ENCODE measurements at regions not wholly inside any gene's neighbourhood (a gene's known extent, or its start where the extent isn't known, plus 50 kb on each side); places are given as distances from the start of the nearest gene placed in this dataset.

DNA sequence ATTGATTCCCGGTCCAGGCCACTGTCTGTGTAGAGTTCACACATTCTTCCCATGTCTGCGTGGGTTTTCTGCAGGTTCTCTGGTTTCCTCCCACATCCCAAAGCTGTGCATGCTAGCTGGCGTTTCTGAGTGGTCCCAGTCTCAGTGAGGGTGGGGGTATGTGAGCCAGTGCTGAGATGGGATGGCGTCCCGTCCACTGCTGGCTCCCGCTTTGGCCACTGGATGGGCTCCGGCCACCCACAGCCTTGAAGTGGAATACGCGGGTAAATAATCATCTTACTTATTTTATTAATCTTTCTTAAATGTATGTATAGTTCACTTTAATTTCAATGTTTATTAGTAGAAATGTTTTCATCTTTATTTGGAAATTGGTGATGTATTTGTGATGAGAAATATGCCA is 343.5 kb upstream of the MANEA start:
- H3K9me3 ChIP-seq (replicated peaks; ENCODE audit: control insufficient read depth, insufficient read depth, low read length), result no peaks in the 10 kb centered on the region
- ChIA-PET CTCF (no interaction called here), SMC1A (ENCODE audit: uncharacterized antibody, unreplicated experiment) (no interaction called here), POLR2A (no interaction called here), RAD21 (ENCODE audit: unreplicated experiment) (no interaction called here)
- in situ Hi-C loops (cut with MboI) (no loop called here), intact Hi-C loops (cut with micrococcal nuclease; ENCODE audit: unreplicated experiment) (no loop called here)
- BruUV-seq (replicated peaks), result no TSS peak
- no peaks in the 10 kb centered on the region for H3K36me3 ChIP-seq (ENCODE audit: control insufficient read depth in 2 of 2, insufficient read depth in 2 of 2, low read length in 1 of 2)
- H3K9ac ChIP-seq (ENCODE audit: control insufficient read depth, insufficient read depth, low read length), result no peak overlapping the region
- no peaks in the 10 kb centered on the region for H3K4me1 ChIP-seq (ENCODE audit: control insufficient read depth, insufficient read depth, low read length)
- no peaks in the 10 kb centered on the region for H3K27me3 ChIP-seq (replicated peaks in 1 of 2; ENCODE audit: control insufficient read depth in 2 of 2, insufficient read depth in 2 of 2, low read length in 1 of 2)
- H2AFZ ChIP-seq (ENCODE audit: control insufficient read depth, low read depth, low read length), result no peak overlapping the region
- no peak for FAIRE-seq
- H4K20me1 ChIP-seq (ENCODE audit: control insufficient read depth, insufficient read depth), result no peaks in the 10 kb centered on the region
- ATAC-seq, result no peak
- H3K4me3 ChIP-seq, result no peak overlapping the region
- H3K27ac ChIP-seq (ENCODE audit: control insufficient read depth, insufficient read depth), result no peak overlapping the region
- no peaks in the 10 kb centered on the region for H3K79me2 ChIP-seq (ENCODE audit: control insufficient read depth, insufficient read depth, low read length)
- DNase-seq (ENCODE audit: low read depth, low spot score), result no peak
- no peak overlapping the region for H3K4me2 ChIP-seq (ENCODE audit: control insufficient read depth, insufficient read depth)
- WGBS (ENCODE audit: insufficient coverage, insufficient replicate concordance, low lambda C conversion rate, missing lambda C conversion rate), result 50% methylated on average over 9 of the region's 9 CpGs
- no peak for TF ChIP-seq EED (IDR thresholded peaks at IDR 0.05; ENCODE audit: low read depth)
- TF ChIP-seq, protein P1, sequence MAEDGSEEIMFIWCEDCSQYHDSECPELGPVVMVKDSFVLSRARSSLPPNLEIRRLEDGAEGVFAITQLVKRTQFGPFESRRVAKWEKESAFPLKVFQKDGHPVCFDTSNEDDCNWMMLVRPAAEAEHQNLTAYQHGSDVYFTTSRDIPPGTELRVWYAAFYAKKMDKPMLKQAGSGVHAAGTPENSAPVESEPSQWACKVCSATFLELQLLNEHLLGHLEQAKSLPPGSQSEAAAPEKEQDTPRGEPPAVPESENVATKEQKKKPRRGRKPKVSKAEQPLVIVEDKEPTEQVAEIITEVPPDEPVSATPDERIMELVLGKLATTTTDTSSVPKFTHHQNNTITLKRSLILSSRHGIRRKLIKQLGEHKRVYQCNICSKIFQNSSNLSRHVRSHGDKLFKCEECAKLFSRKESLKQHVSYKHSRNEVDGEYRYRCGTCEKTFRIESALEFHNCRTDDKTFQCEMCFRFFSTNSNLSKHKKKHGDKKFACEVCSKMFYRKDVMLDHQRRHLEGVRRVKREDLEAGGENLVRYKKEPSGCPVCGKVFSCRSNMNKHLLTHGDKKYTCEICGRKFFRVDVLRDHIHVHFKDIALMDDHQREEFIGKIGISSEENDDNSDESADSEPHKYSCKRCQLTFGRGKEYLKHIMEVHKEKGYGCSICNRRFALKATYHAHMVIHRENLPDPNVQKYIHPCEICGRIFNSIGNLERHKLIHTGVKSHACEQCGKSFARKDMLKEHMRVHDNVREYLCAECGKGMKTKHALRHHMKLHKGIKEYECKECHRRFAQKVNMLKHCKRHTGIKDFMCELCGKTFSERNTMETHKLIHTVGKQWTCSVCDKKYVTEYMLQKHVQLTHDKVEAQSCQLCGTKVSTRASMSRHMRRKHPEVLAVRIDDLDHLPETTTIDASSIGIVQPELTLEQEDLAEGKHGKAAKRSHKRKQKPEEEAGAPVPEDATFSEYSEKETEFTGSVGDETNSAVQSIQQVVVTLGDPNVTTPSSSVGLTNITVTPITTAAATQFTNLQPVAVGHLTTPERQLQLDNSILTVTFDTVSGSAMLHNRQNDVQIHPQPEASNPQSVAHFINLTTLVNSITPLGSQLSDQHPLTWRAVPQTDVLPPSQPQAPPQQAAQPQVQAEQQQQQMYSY (CRISPR knock-in tag; IDR thresholded peaks at IDR 0.05), result no peak
- TF ChIP-seq, protein P2, sequence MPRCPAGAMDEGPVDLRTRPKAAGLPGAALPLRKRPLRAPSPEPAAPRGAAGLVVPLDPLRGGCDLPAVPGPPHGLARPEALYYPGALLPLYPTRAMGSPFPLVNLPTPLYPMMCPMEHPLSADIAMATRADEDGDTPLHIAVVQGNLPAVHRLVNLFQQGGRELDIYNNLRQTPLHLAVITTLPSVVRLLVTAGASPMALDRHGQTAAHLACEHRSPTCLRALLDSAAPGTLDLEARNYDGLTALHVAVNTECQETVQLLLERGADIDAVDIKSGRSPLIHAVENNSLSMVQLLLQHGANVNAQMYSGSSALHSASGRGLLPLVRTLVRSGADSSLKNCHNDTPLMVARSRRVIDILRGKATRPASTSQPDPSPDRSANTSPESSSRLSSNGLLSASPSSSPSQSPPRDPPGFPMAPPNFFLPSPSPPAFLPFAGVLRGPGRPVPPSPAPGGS (IDR thresholded peaks at IDR 0.05; ENCODE audit: borderline replicate concordance, insufficient read depth, low read depth, low read length, poor library complexity, severe bottlenecking), result no peak
- no peak for TF ChIP-seq SP1 (IDR thresholded peaks at IDR 0.05; ENCODE audit: low read depth, low read length)
- no peak for TF ChIP-seq ZNF622 (IDR thresholded peaks at IDR 0.05)
- TF ChIP-seq, protein P3, sequence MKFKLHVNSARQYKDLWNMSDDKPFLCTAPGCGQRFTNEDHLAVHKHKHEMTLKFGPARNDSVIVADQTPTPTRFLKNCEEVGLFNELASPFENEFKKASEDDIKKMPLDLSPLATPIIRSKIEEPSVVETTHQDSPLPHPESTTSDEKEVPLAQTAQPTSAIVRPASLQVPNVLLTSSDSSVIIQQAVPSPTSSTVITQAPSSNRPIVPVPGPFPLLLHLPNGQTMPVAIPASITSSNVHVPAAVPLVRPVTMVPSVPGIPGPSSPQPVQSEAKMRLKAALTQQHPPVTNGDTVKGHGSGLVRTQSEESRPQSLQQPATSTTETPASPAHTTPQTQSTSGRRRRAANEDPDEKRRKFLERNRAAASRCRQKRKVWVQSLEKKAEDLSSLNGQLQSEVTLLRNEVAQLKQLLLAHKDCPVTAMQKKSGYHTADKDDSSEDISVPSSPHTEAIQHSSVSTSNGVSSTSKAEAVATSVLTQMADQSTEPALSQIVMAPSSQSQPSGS (IDR thresholded peaks at IDR 0.05; ENCODE audit: low read length), result no peak
- TF ChIP-seq IKZF2 (IDR thresholded peaks at IDR 0.05), result no peak
- no peak for TF ChIP-seq FOXM1 (IDR thresholded peaks at IDR 0.05; ENCODE audit: low read depth, low read length)
- TF ChIP-seq WRNIP1 (IDR thresholded peaks at IDR 0.05; ENCODE audit: borderline replicate concordance, low read depth, low read length), result no peak
- TF ChIP-seq MEF2B (IDR thresholded peaks at IDR 0.05; ENCODE audit: partially characterized antibody, poor library complexity, severe bottlenecking), result no peak
- TF ChIP-seq POLR2AphosphoS5 (IDR thresholded peaks at IDR 0.05; ENCODE audit: low read length), result no peak
- TF ChIP-seq ZNF274 (IDR thresholded peaks at IDR 0.05; ENCODE audit: insufficient read depth, insufficient read length), result no peak
- no peak for TF ChIP-seq NFYA (IDR thresholded peaks at IDR 0.05; ENCODE audit: borderline replicate concordance, low read depth, low read length)
- TF ChIP-seq CHD2 (IDR thresholded peaks at IDR 0.05; ENCODE audit: borderline replicate concordance, low read depth, low read length), result no peak
- TF ChIP-seq, protein P4, sequence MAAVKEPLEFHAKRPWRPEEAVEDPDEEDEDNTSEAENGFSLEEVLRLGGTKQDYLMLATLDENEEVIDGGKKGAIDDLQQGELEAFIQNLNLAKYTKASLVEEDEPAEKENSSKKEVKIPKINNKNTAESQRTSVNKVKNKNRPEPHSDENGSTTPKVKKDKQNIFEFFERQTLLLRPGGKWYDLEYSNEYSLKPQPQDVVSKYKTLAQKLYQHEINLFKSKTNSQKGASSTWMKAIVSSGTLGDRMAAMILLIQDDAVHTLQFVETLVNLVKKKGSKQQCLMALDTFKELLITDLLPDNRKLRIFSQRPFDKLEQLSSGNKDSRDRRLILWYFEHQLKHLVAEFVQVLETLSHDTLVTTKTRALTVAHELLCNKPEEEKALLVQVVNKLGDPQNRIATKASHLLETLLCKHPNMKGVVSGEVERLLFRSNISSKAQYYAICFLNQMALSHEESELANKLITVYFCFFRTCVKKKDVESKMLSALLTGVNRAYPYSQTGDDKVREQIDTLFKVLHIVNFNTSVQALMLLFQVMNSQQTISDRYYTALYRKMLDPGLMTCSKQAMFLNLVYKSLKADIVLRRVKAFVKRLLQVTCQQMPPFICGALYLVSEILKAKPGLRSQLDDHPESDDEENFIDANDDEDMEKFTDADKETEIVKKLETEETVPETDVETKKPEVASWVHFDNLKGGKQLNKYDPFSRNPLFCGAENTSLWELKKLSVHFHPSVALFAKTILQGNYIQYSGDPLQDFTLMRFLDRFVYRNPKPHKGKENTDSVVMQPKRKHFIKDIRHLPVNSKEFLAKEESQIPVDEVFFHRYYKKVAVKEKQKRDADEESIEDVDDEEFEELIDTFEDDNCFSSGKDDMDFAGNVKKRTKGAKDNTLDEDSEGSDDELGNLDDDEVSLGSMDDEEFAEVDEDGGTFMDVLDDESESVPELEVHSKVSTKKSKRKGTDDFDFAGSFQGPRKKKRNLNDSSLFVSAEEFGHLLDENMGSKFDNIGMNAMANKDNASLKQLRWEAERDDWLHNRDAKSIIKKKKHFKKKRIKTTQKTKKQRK (IDR thresholded peaks at IDR 0.05; ENCODE audit: low read depth, low read length), result no peak

Data from GM12878 (cell line).